Naive thymus-derived CD4-positive, alpha-beta T cell (primary cell): ENCODE measurements at regions not wholly inside any gene's neighbourhood (a gene's known extent, or its start where the extent isn't known, plus 50 kb on each side); places are given as distances from the start of the nearest gene placed in this dataset.

Source experiments
- ATAC-seq: fragments of 150-1000 bp; cut with Tn5 transposase; 2 replicates; pipeline ENCODE4 v1.10.0; 2021; ENCODE audit warnings: mild to moderate bottlenecking, moderate library complexity
- CTCF ChIA-PET: fragments of 350-600 bp; sonication (Branson Sonifier 250); formaldehyde crosslinking; loops from one replicate; lab custom pipeline; 2021; ENCODE audit warnings: antibody characterized with exemption; lab: Charles Lee
- POLR2A ChIA-PET: fragments of 350-600 bp; sonication (Branson Sonifier 250); formaldehyde crosslinking; loops from one replicate; lab custom pipeline; 2021; ENCODE audit warnings: antibody characterized with exemption, inconsistent platforms; lab: Charles Lee
- DNase-seq, 9 donors: peaks; one replicate each; pipeline versions ENCODE4 v3.0.0 to v3.0.0-alpha.2; 2020 to 2022; ENCODE audit warnings: mixed read lengths in 1 of 9
- H3K27ac ChIP-seq: one replicate; pipeline ENCODE4 v1.7.0; 2013; ENCODE audit warnings: mild to moderate bottlenecking, low read depth, low read length, moderate library complexity
- H3K27me3 ChIP-seq, 2 donors: one replicate each; pipeline ENCODE4 v1.7.0; 2013; ENCODE audit warnings: low read length in 2 of 2, mild to moderate bottlenecking in 2 of 2, moderate library complexity in 2 of 2; ENCODE audit not compliant: control insufficient read depth in 2 of 2, insufficient read depth in 2 of 2
- H3K36me3 ChIP-seq, 3 experiments: 1 replicate in 2 of 3; 2 replicates in 1 of 3; pipeline ENCODE4 v1.7.0; 2013; ENCODE audit warnings: low read length in 3 of 3, mild to moderate bottlenecking in 3 of 3, moderate library complexity in 1 of 3; ENCODE audit not compliant: insufficient read depth in 3 of 3, control insufficient read depth in 2 of 3
- H3K4me1 ChIP-seq, 2 donors: one replicate each; pipeline ENCODE4 v1.7.0; 2013; ENCODE audit warnings: low read length in 2 of 2, mild to moderate bottlenecking in 2 of 2, moderate library complexity in 1 of 2; ENCODE audit not compliant: control insufficient read depth in 2 of 2, insufficient read depth in 2 of 2
- H3K4me3 ChIP-seq: 2 replicates; pipeline ENCODE4 v1.7.0; 2013; ENCODE audit warnings: mild to moderate bottlenecking, low read length
- H3K9me3 ChIP-seq, 3 experiments: 1 replicate in 2 of 3; 2 replicates in 1 of 3; pipeline ENCODE4 v1.7.0; 2013; ENCODE audit warnings: low read length in 3 of 3; ENCODE audit not compliant: control insufficient read depth in 2 of 3
- H3K27ac Mint-ChIP-seq, 9 donors: one replicate each; pipeline ENCODE4 v1.8.0; 2020 to 2022; ENCODE audit warnings: mixed read lengths in 9 of 9, mild to moderate bottlenecking in 8 of 9, moderate library complexity in 5 of 9, inconsistent platforms in 2 of 9
- H3K27me3 Mint-ChIP-seq, 5 donors: one replicate each; pipeline ENCODE4 v1.8.0; 2021 to 2022; ENCODE audit warnings: mixed read lengths in 5 of 5, mild to moderate bottlenecking in 1 of 5
- H3K36me3 Mint-ChIP-seq, 5 donors: one replicate each; pipeline ENCODE4 v1.8.0; 2020 to 2022; ENCODE audit warnings: mixed read lengths in 5 of 5, mild to moderate bottlenecking in 3 of 5, inconsistent platforms in 1 of 5
- H3K4me1 Mint-ChIP-seq, 7 donors: one replicate each; pipeline ENCODE4 v1.8.0; 2020 to 2022; ENCODE audit warnings: mixed read lengths in 7 of 7, mild to moderate bottlenecking in 3 of 7, inconsistent platforms in 1 of 7
- H3K4me3 Mint-ChIP-seq, 10 donors: one replicate each; pipeline ENCODE4 v1.8.0; 2020 to 2022; ENCODE audit warnings: mild to moderate bottlenecking in 10 of 10, mixed read lengths in 10 of 10, moderate library complexity in 6 of 10, inconsistent platforms in 2 of 10
- H3K9me3 Mint-ChIP-seq, 11 donors: one replicate each; pipeline ENCODE4 v1.8.0; 2020 to 2022; ENCODE audit warnings: mixed read lengths in 11 of 11, mild to moderate bottlenecking in 4 of 11, inconsistent platforms in 1 of 11, moderate library complexity in 1 of 11
- intact Hi-C, 2 donors: fragments of 100-400 bp; cut with micrococcal nuclease; formaldehyde crosslinking; loops; one replicate each; pipeline ENCODE4 v1.15.1; 2023

GRCh38 chr18:24934258-24934932 lies 417.6 kb downstream of the ZNF521 start:
- no peaks in the 10 kb centered on the region for H3K36me3 Mint-ChIP-seq
- H3K9me3 ChIP-seq = no peaks in the 10 kb centered on the region
- no peak overlapping the region for H3K27ac ChIP-seq
- no peaks in the 10 kb centered on the region for H3K27me3 ChIP-seq
- POLR2A ChIA-PET = no interaction called here
- DNase-seq (no peak), ATAC-seq (no peak)
- no peaks in the 10 kb centered on the region for H3K4me1 Mint-ChIP-seq
- H3K4me3 Mint-ChIP-seq = no peak overlapping the region
- intact Hi-C loops = no loop called here
- H3K4me1 ChIP-seq = no peaks in the 10 kb centered on the region
- H3K4me3 ChIP-seq = no peak overlapping the region
- CTCF ChIA-PET = no interaction called here
- H3K27ac Mint-ChIP-seq = no peak overlapping the region
- peaks cover 0 to 4% (median 0%) of the 10 kb centered on the region in 11 donors for H3K9me3 Mint-ChIP-seq
- peaks cover 0 to 5% (median 0%) of the 10 kb centered on the region in 5 donors for H3K27me3 Mint-ChIP-seq
- no peaks in the 10 kb centered on the region for H3K36me3 ChIP-seq

GRCh38 chr18:24935008-24935407 lies 417.0 kb downstream of the ZNF521 start:
- no peak for ATAC-seq
- intact Hi-C loops = no loop called here
- Histone ChIP-seq H3K4me3 (no peak overlapping the region), H3K27me3 (no peaks in the 10 kb centered on the region), H3K27ac (no peak overlapping the region), H3K9me3 (no peaks in the 10 kb centered on the region), H3K36me3 (no peaks in the 10 kb centered on the region), H3K4me1 (no peaks in the 10 kb centered on the region)
- Mint-ChIP-seq H3K27me3 (peaks cover 0 to 3% (median 0%) of the 10 kb centered on the region in 5 donors), H3K4me3 (no peak overlapping the region), H3K4me1 (no peaks in the 10 kb centered on the region), H3K9me3 (peaks cover 0 to 3% (median 0%) of the 10 kb centered on the region in 11 donors), H3K36me3 (no peaks in the 10 kb centered on the region), H3K27ac (no peak overlapping the region)
- CTCF ChIA-PET = no interaction called here
- POLR2A ChIA-PET = no interaction called here
- no peak for DNase-seq

- peaks cover 0 to 3% (median 0%) of the 10 kb centered on the region in 11 donors for H3K9me3 Mint-ChIP-seq
- ChIA-PET CTCF (interaction anchor here (0.5 kb wide), 1 partner anchor 661 kb away, joined by 3 read pairs; no protein-coding TSS in a partner anchor), POLR2A (no interaction called here)
- no peaks in the 10 kb centered on the region for H3K4me1 Mint-ChIP-seq
- Histone ChIP-seq H3K9me3 (no peaks in the 10 kb centered on the region), H3K27me3 (no peaks in the 10 kb centered on the region), H3K27ac (no peak overlapping the region), H3K4me3 (no peak overlapping the region), H3K36me3 (no peaks in the 10 kb centered on the region), H3K4me1 (no peaks in the 10 kb centered on the region)
- DNase-seq (no peak), ATAC-seq (no peak)
- H3K36me3 Mint-ChIP-seq = no peaks in the 10 kb centered on the region
- intact Hi-C loops = no loop called here
- H3K27ac Mint-ChIP-seq = no peak overlapping the region
- no peak overlapping the region for H3K4me3 Mint-ChIP-seq
- peaks cover 0 to under 1% (median 0%) of the 10 kb centered on the region in 5 donors for H3K27me3 Mint-ChIP-seq
Observed at GRCh38 chr18:24935896-24936295, 416.1 kb downstream of the ZNF521 start.

DNA sequence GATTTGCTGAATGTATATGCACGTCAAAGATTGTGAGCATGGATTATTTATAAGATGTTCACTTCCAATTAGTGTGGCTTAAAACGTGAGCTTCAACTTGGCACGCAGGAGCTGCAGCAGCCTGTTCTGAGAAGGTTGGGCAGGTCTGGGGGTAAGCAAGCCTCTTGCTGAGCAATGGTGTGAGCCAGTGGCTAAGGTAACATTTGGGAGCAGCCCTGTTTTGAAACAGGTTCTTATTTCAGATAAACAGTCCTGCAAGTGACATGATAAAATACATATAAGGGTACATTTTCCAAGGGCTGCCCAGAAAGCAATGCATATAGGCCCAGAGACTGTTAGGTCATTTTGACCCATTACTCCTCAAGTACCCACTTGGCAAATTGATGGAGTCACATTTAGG lies 415.3 kb downstream of the ZNF521 start:
- H3K36me3 Mint-ChIP-seq = no peaks in the 10 kb centered on the region
- POLR2A ChIA-PET = no interaction called here
- Histone ChIP-seq H3K4me1 (no peaks in the 10 kb centered on the region), H3K27me3 (no peaks in the 10 kb centered on the region), H3K36me3 (no peaks in the 10 kb centered on the region), H3K4me3 (no peak overlapping the region), H3K9me3 (no peaks in the 10 kb centered on the region), H3K27ac (no peak overlapping the region)
- no peaks in the 10 kb centered on the region for H3K4me1 Mint-ChIP-seq
- peaks cover 0 to 6% (median 0%) of the 10 kb centered on the region in 5 donors for H3K27me3 Mint-ChIP-seq
- no peak overlapping the region for H3K4me3 Mint-ChIP-seq
- no peak overlapping the region for H3K27ac Mint-ChIP-seq
- intact Hi-C loops = no loop called here
- ATAC-seq (no peak), DNase-seq (no peak)
- CTCF ChIA-PET = no interaction called here
- H3K9me3 Mint-ChIP-seq = peaks cover 0 to 2% (median 0%) of the 10 kb centered on the region in 11 donors

GRCh38 chr18:24937639-24938275 lies 414.2 kb downstream of the ZNF521 start:
- Histone ChIP-seq H3K27ac (no peak overlapping the region), H3K36me3 (no peaks in the 10 kb centered on the region), H3K4me1 (no peaks in the 10 kb centered on the region), H3K4me3 (no peak overlapping the region), H3K9me3 (no peaks in the 10 kb centered on the region), H3K27me3 (no peaks in the 10 kb centered on the region)
- ChIA-PET CTCF (no interaction called here), POLR2A (no interaction called here)
- H3K27ac Mint-ChIP-seq = no peak overlapping the region
- DNase-seq (no peak), ATAC-seq (no peak)
- no peaks in the 10 kb centered on the region for H3K36me3 Mint-ChIP-seq
- no peak overlapping the region for H3K4me3 Mint-ChIP-seq
- H3K9me3 Mint-ChIP-seq = no peaks in the 10 kb centered on the region
- peaks cover 0 to 6% (median 0%) of the 10 kb centered on the region in 5 donors for H3K27me3 Mint-ChIP-seq
- intact Hi-C loops = no loop called here
- H3K4me1 Mint-ChIP-seq = no peaks in the 10 kb centered on the region

DNA sequence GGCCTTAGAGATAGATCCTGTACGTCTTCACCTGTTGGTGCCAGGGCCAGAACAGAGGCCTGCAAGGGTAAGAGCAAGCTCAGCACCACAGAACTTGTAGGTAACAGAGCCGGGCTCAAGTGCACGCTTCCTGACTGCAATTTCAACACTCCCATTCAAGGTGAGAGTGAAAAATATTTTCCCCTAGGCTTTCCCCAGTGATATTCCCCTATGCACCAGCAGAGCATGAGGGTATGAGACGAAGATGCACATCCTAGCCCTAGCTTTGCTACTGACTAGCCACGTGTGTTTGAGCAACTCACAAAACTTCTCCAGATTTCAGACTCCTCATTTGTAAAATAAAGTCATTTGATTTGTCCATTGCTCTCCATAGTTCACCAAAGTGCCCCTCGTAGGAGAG lies 411.6 kb downstream of the ZNF521 start:
- POLR2A ChIA-PET = no interaction called here

More for the DNA sequence above, 411.6 kb downstream of the ZNF521 start:
- Mint-ChIP-seq H3K9me3 (peaks cover 0 to 8% (median 0%) of the 10 kb centered on the region in 11 donors), H3K27me3 (peaks cover 0 to 10% (median 1%) of the 10 kb centered on the region in 5 donors), H3K36me3 (no peaks in the 10 kb centered on the region), H3K27ac (no peak overlapping the region), H3K4me1 (no peaks in the 10 kb centered on the region), H3K4me3 (no peak overlapping the region)
- H3K4me3 ChIP-seq = no peak overlapping the region
- no peaks in the 10 kb centered on the region for H3K9me3 ChIP-seq
- H3K36me3 ChIP-seq = no peaks in the 10 kb centered on the region
- no peak overlapping the region for H3K27ac ChIP-seq
- CTCF ChIA-PET = no interaction called here
- intact Hi-C loops = no loop called here
- no peaks in the 10 kb centered on the region for H3K27me3 ChIP-seq
- no peak for ATAC-seq
- no peak for DNase-seq
- no peaks in the 10 kb centered on the region for H3K4me1 ChIP-seq
